HG03442 (cell line): ENCODE measurements at regions not wholly inside any gene's neighbourhood (a gene's known extent, or its start where the extent isn't known, plus 50 kb on each side); places are given as distances from the start of the nearest gene placed in this dataset.

ENCODE experiments used
- ATAC-seq: cut with Tn5 transposase; IDR thresholded peaks from one replicate; pipeline ENCODE4 v1.9.1; 2021; ENCODE audit warnings: mild to moderate bottlenecking, moderate library complexity; ENCODE audit not compliant: unreplicated experiment

- no peak for ATAC-seq
Observed at GRCh38 chr10:4326647-4327046, 499.4 kb upstream of the AKR1E2 start.

- no peak for ATAC-seq
Observed at GRCh38 chr10:4319870-4320367, 506.1 kb upstream of the AKR1E2 start.

GRCh38 chr10:4316161-4316810 is 509.7 kb upstream of the AKR1E2 start:
- no peak for ATAC-seq

GRCh38 chr10:4315551-4315950 is 510.5 kb upstream of the AKR1E2 start:
- no peak for ATAC-seq

- no peak for ATAC-seq
Observed at GRCh38 chr10:4313051-4313450, 513.0 kb upstream of the AKR1E2 start.

- ATAC-seq: no peak
Observed at GRCh38 chr10:4312051-4312835, 513.8 kb upstream of the AKR1E2 start.

- ATAC-seq: no peak
Observed at GRCh38 chr10:4310172-4310571, 515.8 kb upstream of the AKR1E2 start.

- ATAC-seq: no peak
Observed at GRCh38 chr10:4307910-4308309, 518.1 kb upstream of the AKR1E2 start.

- no peak for ATAC-seq
Observed at GRCh38 chr10:4306871-4307270, 519.1 kb upstream of the AKR1E2 start.

GRCh38 chr10:4303045-4303444 is 518.0 kb upstream of the KLF6 start:
- ATAC-seq: no peak

- no peak for ATAC-seq
Observed at GRCh38 chr10:4301291-4302045, 516.5 kb upstream of the KLF6 start.

- no peak for ATAC-seq
Observed at GRCh38 chr10:4296161-4296560, 511.2 kb upstream of the KLF6 start.

- ATAC-seq: no peak
Observed at GRCh38 chr10:4294996-4295792, 510.2 kb upstream of the KLF6 start.

- no peak for ATAC-seq
Observed at GRCh38 chr10:4294271-4294670, 509.3 kb upstream of the KLF6 start.

GRCh38 chr10:4291990-4292389 is 507.0 kb upstream of the KLF6 start:
- ATAC-seq: no peak

- ATAC-seq: no peak
Observed at GRCh38 chr10:4285121-4285520, 500.1 kb upstream of the KLF6 start.

- no peak for ATAC-seq
Observed at GRCh38 chr10:4283846-4284610, 499.0 kb upstream of the KLF6 start.

- ATAC-seq: no peak
Observed at GRCh38 chr10:4282496-4282895, 497.5 kb upstream of the KLF6 start.

- no peak for ATAC-seq
Observed at GRCh38 chr10:4281190-4281825, 496.3 kb upstream of the KLF6 start.
